Heart left ventricle (tissue), 16 donors: ENCODE measurements at regions not wholly inside any gene's neighbourhood (a gene's known extent, or its start where the extent isn't known, plus 50 kb on each side); places are given as distances from the start of the nearest gene placed in this dataset.

Experiments
- ATAC-seq, 4 donors: fragments of 200-7000 bp; cut with Tn5 transposase; one replicate each; pipeline ENCODE4 v1.9.1; 2020 to 2022; ENCODE audit warnings: moderate library complexity in 4 of 4, mild to moderate bottlenecking in 3 of 4, moderate number of reproducible peaks in 1 of 4
- DNase-seq, 5 donors: peaks; one replicate each; pipeline ENCODE4 v3.0.0-alpha.2; 2020
- H3K27ac ChIP-seq, 12 donors: fragments of 200-600 bp; sonication (generic) in 4 of 12; one replicate each; pipeline versions ENCODE4 v1.5.0 to v1.8.0; 2016 to 2022; ENCODE audit warnings: mild to moderate bottlenecking in 2 of 12
- H3K27me3 ChIP-seq, 9 donors: fragments of 200-600 bp; sonication (generic) in 2 of 9; one replicate each; pipeline versions ENCODE4 v1.5.1 to v1.8.0; 2016 to 2022; ENCODE audit warnings: mild to moderate bottlenecking in 3 of 9
- H3K36me3 ChIP-seq, 9 donors: fragments of 200-600 bp; sonication (generic) in 2 of 9; one replicate each; pipeline versions ENCODE4 v1.5.0 to v1.8.0; 2018 to 2022; ENCODE audit warnings: mild to moderate bottlenecking in 2 of 9
- H3K4me1 ChIP-seq, 12 donors: fragments of 200-600 bp; sonication (generic) in 4 of 12; one replicate each; pipeline versions ENCODE4 v1.5.0 to v1.8.0; 2016 to 2022; ENCODE audit warnings: mild to moderate bottlenecking in 3 of 12
- H3K4me3 ChIP-seq, 12 donors: fragments of 200-600 bp; sonication (generic) in 4 of 12; one replicate each; pipeline versions ENCODE4 v1.5.0 to v1.8.0; 2017 to 2022; ENCODE audit warnings: mild to moderate bottlenecking in 9 of 12, moderate library complexity in 4 of 12
- H3K9me3 ChIP-seq, 12 donors: fragments of 200-600 bp; sonication (generic) in 4 of 12; one replicate each; pipeline versions ENCODE4 v1.5.0 to v1.8.0; 2016 to 2022; ENCODE audit warnings: mild to moderate bottlenecking in 1 of 12
- CTCF ChIP-seq, 12 donors: fragments of 200-600 bp; sonication (generic) in 4 of 12; IDR thresholded peaks; one replicate each; pipeline versions ENCODE4 v1.5.0 to v1.8.0; 2018 to 2022; ENCODE audit warnings: antibody characterized with exemption in 12 of 12, mild to moderate bottlenecking in 5 of 12
- POLR2A ChIP-seq, 2 donors: fragments of 450-650 bp; IDR thresholded peaks; one replicate each; pipeline ENCODE4 v1.6.1; 2017; ENCODE audit warnings: antibody characterized with exemption in 2 of 2, mild to moderate bottlenecking in 2 of 2, moderate library complexity in 2 of 2
- WGBS, 4 donors: extraction: QIAGEN DNeasy Blood & Tissue Kit in 2 of 4; methylation state at CpG; one replicate each; pipeline versions ENCODE4 v1.1.5 to v1.1.7; 2013 to 2018; 5-methylcytosine and 5-hydroxymethylcytosine counted together
- intact Hi-C, 10 donors: fragments of 100-400 bp; cut with DNase I; formaldehyde crosslinking; loops; one replicate each; pipeline versions ENCODE4 v1.11.1 to v1.14.2; 2022
- donor health status: ischemic (EF 13 %, LVEDD 7.1; RV severe dilation, severe dysfunction).
- donor health status: healthy with polysubstance abuse.
- donor health status: DM: no; HTN: yes; CAD: no.
- donor health status: DM: no; HTN: no; CAD: no.
- donor health status: ischemic (EF 25% LVEDD 6.9; RV normal size, moderate dysfunction).
- donor health status: ischemic (EF 25% LVEDD 5.7; RV mildly dilated, moderate dysfunction).
- donor health status: healthy.
- donor health status: DM: yes; HTN: yes; CAD: no.
- donor health status: ischemic (EF 35%, LVEDD 5.7; RV mildly dilated, moderate dysfunction).
- donor health status: nonischemic (EF 11% LVEDD 7.7; RV severe dilation, severe dysfunction).
- donor health status: DM: yes; HTN: yes; CAD: no.
- donor health status: PGD.
- donor health status: ischemic (EF 29% LVEDD 5.4; RV normal size, mild dysfunction).
- donor health status: nonischemic (EF 23%, LVEDD 6.1; RV moderate dilation, normal function).

DNA sequence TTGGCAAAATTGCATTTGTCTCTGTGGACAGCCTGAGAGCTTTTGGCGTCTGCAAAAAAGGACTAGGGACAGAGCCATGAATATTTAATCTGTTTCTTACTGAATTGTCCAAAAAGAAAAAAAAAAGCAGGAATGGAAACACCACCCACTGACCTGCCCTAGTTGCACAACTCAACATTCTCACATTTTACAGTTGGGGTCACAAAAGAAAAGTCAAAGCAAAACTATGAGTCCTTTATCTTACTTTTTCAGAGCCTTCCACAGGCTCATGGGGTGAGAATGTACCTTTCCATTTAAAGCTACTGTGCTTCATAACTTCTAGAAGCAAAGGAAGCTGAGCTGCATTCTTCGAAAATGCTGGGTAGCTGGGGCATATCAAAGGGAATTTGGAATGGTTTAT is 225.7 kb downstream of the FAM76B start:
- no peak overlapping the region for H3K4me3 ChIP-seq
- H3K27ac ChIP-seq: peak overlapping the region in 1 of 12 donors; percentile 1
- intact Hi-C loops: no loop called here
- TF ChIP-seq POLR2A (IDR thresholded peaks at IDR 0.05): no peak
- no peak for TF ChIP-seq CTCF (IDR thresholded peaks at IDR 0.05)
- H3K36me3 ChIP-seq: no peaks in the 10 kb centered on the region
- ATAC-seq (peak in 1 of 4 donors; percentile 26), DNase-seq (no peak)
- 29 to 34% (median 31%) methylated on average over 2 of the region's 2 CpGs for WGBS, 4 donors
- H3K4me1 ChIP-seq: peaks cover 0 to 27% (median 0%) of the 10 kb centered on the region in 12 donors
- no peaks in the 10 kb centered on the region for H3K27me3 ChIP-seq
- H3K9me3 ChIP-seq: peaks cover 0 to 6% (median 0%) of the 10 kb centered on the region in 12 donors

DNA sequence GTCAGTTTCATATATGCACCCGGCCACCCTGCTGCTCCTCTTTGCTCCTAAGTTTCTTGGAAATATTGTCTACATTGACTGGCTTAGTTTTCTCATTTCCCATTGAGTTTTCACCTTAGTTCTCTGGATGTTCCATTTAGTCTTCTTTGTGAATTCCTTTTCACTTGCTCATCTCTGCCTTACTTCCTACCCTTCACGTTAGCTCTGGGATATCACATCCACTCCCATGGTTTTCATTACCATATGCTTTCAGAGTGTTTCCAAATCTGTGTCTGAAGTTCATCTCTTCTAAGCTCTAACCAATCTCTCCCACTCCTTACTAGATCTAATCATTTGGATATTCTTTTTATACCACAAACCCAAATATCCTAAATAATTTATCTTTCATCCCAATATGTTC is 226.4 kb downstream of the FAM76B start:
- 70 to 78% (median 77%) methylated on average over 2 of the region's 2 CpGs for WGBS, 4 donors
- Histone ChIP-seq H3K27me3 (no peaks in the 10 kb centered on the region), H3K36me3 (no peaks in the 10 kb centered on the region), H3K4me1 (peaks cover 0 to 27% (median 0%) of the 10 kb centered on the region in 12 donors), H3K27ac (peak overlapping the region in 1 of 12 donors; percentile 7), H3K9me3 (no peaks in the 10 kb centered on the region), H3K4me3 (no peak overlapping the region)
- TF ChIP-seq CTCF (IDR thresholded peaks at IDR 0.05) (no peak), POLR2A (IDR thresholded peaks at IDR 0.05) (no peak)
- ATAC-seq (no peak), DNase-seq (no peak)
- intact Hi-C loops: no loop called here

DNA sequence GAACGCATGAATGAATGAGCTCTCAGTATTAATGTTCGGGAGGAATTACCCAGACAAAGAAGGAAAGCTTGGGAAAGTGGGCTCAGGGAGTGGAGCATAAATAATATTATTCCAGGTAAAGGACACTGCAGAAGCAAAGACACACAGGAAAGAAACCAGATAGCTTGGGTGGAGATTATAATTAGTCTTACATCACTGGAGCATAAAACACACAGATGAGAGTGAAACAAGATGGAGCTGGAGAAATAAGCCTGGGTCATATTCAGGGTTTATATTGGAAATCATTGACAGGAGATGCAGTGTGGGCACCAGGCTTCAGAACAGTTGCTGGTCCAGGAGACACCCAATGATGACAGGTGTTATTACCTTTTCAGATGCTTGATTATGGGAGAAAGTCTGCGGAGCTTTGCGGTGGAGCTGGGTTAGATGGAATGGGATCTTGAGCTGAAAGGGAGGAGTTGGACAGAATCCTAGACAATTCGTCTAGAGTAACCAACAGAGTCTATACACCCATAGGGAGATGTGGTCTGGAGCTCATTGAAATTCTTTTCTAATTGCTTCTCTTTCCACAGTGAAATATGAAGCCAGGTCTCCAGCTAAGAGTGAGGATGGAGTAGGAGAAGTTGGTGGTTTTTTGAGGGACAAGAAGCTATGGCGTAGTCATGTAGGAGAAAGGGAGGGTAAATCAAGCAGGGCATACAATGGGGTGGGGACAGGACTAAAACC is 227.2 kb downstream of the FAM76B start:
- Histone ChIP-seq H3K4me3 (no peak overlapping the region), H3K27me3 (no peaks in the 10 kb centered on the region), H3K4me1 (peaks cover 0 to 27% (median 0%) of the 10 kb centered on the region in 12 donors), H3K9me3 (no peaks in the 10 kb centered on the region), H3K36me3 (no peaks in the 10 kb centered on the region), H3K27ac (no peak overlapping the region)
- DNase-seq (no peak), ATAC-seq (no peak)
- 92 to 94% (median 93%) methylated on average over 6 of the region's 6 CpGs for WGBS, 4 donors
- TF ChIP-seq POLR2A (IDR thresholded peaks at IDR 0.05) (no peak), CTCF (IDR thresholded peaks at IDR 0.05) (no peak)
- intact Hi-C loops: no loop called here

DNA sequence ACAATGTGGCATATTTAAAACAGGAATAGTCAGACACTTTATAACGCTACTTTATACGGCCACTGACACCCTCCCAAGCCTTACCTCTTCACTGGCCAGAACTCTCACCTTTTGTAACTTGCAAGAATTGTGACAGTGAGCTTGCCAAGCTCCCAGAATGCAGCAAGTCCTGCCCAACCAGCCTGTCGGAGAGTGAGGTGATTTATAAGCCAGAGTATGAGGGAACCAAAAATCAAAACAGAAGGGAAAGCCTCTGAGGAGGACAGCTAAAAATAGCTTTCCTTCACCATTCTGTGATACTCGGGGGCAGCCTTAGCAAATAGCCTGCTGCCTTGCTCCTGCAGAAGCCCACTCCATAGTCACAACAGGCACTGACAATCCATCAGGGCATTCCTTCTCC is 229.7 kb downstream of the FAM76B start:
- no peak for TF ChIP-seq POLR2A (IDR thresholded peaks at IDR 0.05)
- TF ChIP-seq CTCF (IDR thresholded peaks at IDR 0.05): no peak
- Histone ChIP-seq H3K9me3 (no peaks in the 10 kb centered on the region), H3K27ac (no peak overlapping the region), H3K27me3 (no peaks in the 10 kb centered on the region), H3K4me3 (no peak overlapping the region), H3K4me1 (peaks cover 0 to 24% (median 0%) of the 10 kb centered on the region in 12 donors), H3K36me3 (no peaks in the 10 kb centered on the region)
- DNase-seq: no peak
- intact Hi-C loops: no loop called here
- WGBS, 4 donors: 52 to 60% (median 56%) methylated on average over 4 of the region's 4 CpGs
- no peak for ATAC-seq
